ENCODE measurements at regions not wholly inside any gene's neighbourhood (a gene's known extent, or its start where the extent isn't known, plus 50 kb on each side); places are given as distances from the start of the nearest gene placed in this dataset.

DNA sequence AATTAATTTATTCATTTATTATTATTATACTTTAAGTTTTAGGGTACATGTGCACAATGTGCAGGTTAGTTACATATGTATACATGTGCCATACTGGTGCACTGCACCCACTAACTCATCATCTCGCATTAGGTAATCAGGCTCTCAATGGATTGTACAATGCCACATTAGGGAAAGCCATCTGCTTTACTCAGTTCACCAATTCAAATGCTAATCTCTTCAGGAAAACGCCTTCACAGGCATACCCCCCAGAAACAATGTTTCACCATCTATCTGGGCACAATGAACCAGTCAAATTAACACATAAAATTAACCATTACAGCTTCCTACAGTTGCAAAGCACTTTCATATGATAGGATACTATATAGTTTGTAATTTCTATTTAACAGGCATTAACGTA lies 84.8 kb upstream of the DNAJC10 start:
- POLR2A ChIA-PET = no interaction called here
- Histone ChIP-seq H3K27ac (ENCODE audit: low read depth, low read length) (no peak overlapping the region), H3K9me3 (ENCODE audit: control insufficient read depth, insufficient read depth, low read length) (no peaks in the 10 kb centered on the region), H3K27me3 (ENCODE audit: control insufficient read depth, insufficient read depth, low read length) (no peaks in the 10 kb centered on the region), H3K4me3 (ENCODE audit: low read depth, low read length) (no peak overlapping the region)
- no peak for DNase-seq (ENCODE audit: low read depth, low spot score)
- TF ChIP-seq, protein P1, sequence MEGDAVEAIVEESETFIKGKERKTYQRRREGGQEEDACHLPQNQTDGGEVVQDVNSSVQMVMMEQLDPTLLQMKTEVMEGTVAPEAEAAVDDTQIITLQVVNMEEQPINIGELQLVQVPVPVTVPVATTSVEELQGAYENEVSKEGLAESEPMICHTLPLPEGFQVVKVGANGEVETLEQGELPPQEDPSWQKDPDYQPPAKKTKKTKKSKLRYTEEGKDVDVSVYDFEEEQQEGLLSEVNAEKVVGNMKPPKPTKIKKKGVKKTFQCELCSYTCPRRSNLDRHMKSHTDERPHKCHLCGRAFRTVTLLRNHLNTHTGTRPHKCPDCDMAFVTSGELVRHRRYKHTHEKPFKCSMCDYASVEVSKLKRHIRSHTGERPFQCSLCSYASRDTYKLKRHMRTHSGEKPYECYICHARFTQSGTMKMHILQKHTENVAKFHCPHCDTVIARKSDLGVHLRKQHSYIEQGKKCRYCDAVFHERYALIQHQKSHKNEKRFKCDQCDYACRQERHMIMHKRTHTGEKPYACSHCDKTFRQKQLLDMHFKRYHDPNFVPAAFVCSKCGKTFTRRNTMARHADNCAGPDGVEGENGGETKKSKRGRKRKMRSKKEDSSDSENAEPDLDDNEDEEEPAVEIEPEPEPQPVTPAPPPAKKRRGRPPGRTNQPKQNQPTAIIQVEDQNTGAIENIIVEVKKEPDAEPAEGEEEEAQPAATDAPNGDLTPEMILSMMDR (IDR thresholded peaks at IDR 0.05; ENCODE audit: low read depth, low read length) = no peak
- CTCF ChIA-PET = no interaction called here

DNA sequence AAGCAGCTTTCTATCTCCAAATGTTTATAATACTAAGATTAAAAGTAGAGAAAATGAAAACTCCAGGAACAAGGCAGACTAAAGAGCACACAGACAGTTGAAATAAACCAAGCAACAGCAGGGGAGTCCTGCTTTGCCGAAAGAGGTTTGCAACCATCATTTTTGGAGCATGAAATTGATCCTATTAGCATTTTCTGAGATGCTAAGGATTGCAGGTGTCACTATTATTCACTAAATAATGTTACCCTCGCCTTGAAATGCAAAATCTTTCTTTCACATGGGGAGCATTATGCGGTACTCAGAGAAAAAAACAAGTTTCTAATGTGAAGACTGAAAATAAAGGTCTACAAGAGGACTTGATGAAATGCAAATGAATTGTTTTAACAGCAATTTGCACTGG lies 81.7 kb upstream of the DNAJC10 start:
- Histone ChIP-seq H3K27me3 (ENCODE audit: control insufficient read depth, insufficient read depth, low read length) (no peaks in the 10 kb centered on the region), H3K27ac (ENCODE audit: low read depth, low read length) (no peak overlapping the region), H3K4me3 (ENCODE audit: low read depth, low read length) (no peak overlapping the region), H3K9me3 (ENCODE audit: control insufficient read depth, insufficient read depth, low read length) (no peaks in the 10 kb centered on the region)
- DNase-seq (ENCODE audit: low read depth, low spot score) = no peak
- TF ChIP-seq, protein P1 (IDR thresholded peaks at IDR 0.05; ENCODE audit: low read depth, low read length) = no peak
- POLR2A ChIA-PET = no interaction called here
- CTCF ChIA-PET = interaction anchor here (1.0 to 1.3 kb wide), 2 partner anchors 17 to 32 kb away, joined by 3 read pairs; no protein-coding TSS in a partner anchor

DNA sequence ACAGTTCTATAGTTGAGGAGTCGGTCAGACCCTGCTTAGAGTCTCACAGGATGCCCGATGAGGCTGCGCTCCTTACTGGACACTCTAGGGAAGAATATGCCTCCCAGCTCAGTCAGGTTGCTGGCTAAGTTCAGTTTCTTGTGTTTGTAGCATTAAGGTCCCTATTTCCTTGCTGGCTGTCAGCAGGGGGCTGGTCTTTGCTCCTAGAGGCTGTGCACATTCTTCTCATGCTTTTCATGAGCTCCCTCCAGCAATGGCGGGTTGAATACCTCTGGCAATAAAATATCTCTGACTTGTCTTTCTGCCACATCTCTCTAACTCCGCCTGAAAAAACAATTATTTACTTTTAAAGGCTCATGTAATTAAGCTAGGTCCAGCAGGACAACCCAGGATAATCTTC lies 79.4 kb upstream of the DNAJC10 start:
- DNase-seq (ENCODE audit: low read depth, low spot score) = no peak
- no peaks in the 10 kb centered on the region for H3K27me3 ChIP-seq (ENCODE audit: control insufficient read depth, insufficient read depth, low read length)
- no peaks in the 10 kb centered on the region for H3K9me3 ChIP-seq (ENCODE audit: control insufficient read depth, insufficient read depth, low read length)
- ChIA-PET POLR2A (no interaction called here), CTCF (interaction anchor here (1.0 to 1.9 kb wide), 2 partner anchors 12 to 450 kb away, joined by 4 to 9 read pairs; no protein-coding TSS in a partner anchor)
- H3K4me3 ChIP-seq (ENCODE audit: low read depth, low read length) = no peak overlapping the region
- TF ChIP-seq, protein P1 (IDR thresholded peaks at IDR 0.05; ENCODE audit: low read depth, low read length) = no peak
- H3K27ac ChIP-seq (ENCODE audit: low read depth, low read length) = no peak overlapping the region

DNA sequence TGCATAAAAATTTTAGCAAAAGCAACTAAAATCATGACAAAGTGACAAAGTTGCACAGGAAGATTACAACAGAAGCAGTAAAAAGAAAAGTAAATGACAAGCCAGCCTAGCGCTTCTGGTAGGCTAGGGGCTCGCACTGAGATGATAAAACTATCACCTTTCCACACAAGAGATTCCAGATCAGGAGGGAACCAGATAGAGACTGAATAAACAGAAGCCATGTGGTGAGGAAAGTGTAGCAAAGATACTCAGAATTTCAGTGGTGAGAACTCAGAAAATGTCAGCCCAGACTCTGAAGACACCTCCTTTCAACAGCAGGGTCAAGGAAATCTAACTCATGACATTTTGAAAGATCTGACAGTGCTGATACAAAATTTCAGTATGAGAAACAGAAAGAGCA lies 77.4 kb upstream of the DNAJC10 start:
- ChIA-PET CTCF (interaction anchor here (1.0 kb wide), 1 partner anchor 126 kb away, joined by 6 read pairs; no protein-coding TSS in a partner anchor), POLR2A (no interaction called here)
- no peaks in the 10 kb centered on the region for H3K9me3 ChIP-seq (ENCODE audit: control insufficient read depth, insufficient read depth, low read length)
- TF ChIP-seq, protein P1 (IDR thresholded peaks at IDR 0.05; ENCODE audit: low read depth, low read length) = no peak
- no peak overlapping the region for H3K27ac ChIP-seq (ENCODE audit: low read depth, low read length)
- H3K4me3 ChIP-seq (ENCODE audit: low read depth, low read length) = no peak overlapping the region
- H3K27me3 ChIP-seq (ENCODE audit: control insufficient read depth, insufficient read depth, low read length) = no peaks in the 10 kb centered on the region
- DNase-seq (ENCODE audit: low read depth, low spot score) = no peak

DNA sequence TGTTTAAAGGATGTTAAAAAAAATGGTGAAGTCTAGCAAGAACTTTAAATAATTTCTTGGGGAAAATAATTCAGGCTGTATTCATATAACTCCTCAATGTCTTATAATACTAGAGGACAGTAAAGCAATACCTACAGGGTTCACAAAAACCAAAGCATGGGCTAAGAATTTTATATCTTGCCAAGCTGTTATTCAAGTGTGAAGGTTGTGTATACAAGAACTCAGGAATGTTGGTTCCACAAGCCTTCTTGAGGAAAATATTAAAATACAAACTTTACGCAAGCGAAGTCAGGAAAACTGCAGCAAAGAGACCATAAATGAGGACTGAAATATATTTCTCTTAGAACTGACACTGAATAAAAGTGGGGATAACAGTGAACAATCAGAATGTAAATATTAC lies 76.1 kb upstream of the DNAJC10 start:
- CTCF ChIA-PET = no interaction called here
- no peak overlapping the region for H3K27ac ChIP-seq (ENCODE audit: low read depth, low read length)
- POLR2A ChIA-PET = no interaction called here
- no peak overlapping the region for H3K4me3 ChIP-seq (ENCODE audit: low read depth, low read length)
- no peak for DNase-seq (ENCODE audit: low read depth, low spot score)
- H3K27me3 ChIP-seq (ENCODE audit: control insufficient read depth, insufficient read depth, low read length) = no peaks in the 10 kb centered on the region
- TF ChIP-seq, protein P1 (IDR thresholded peaks at IDR 0.05; ENCODE audit: low read depth, low read length) = no peak
- no peaks in the 10 kb centered on the region for H3K9me3 ChIP-seq (ENCODE audit: control insufficient read depth, insufficient read depth, low read length)

Measured in AG04450 (cell line).